GM12873 (cell line): ENCODE measurements at regions not wholly inside any gene's neighbourhood (a gene's known extent, or its start where the extent isn't known, plus 50 kb on each side); places are given as distances from the start of the nearest gene placed in this dataset.

ENCODE experiments used
- TF ChIP-seq, protein P1 (sequence below): IDR thresholded peaks from 2 replicates; pipeline ENCODE4 v1.5.1; 2012; ENCODE audit warnings: low read depth, mild to moderate bottlenecking, moderate library complexity, low read length, control low read depth; ENCODE audit not compliant: insufficient read depth; ENCODE audit errors: missing control alignments

GRCh38 chr3:180548050-180548449, 53.9 kb upstream of the TTC14 start:
- TF ChIP-seq, protein P1, sequence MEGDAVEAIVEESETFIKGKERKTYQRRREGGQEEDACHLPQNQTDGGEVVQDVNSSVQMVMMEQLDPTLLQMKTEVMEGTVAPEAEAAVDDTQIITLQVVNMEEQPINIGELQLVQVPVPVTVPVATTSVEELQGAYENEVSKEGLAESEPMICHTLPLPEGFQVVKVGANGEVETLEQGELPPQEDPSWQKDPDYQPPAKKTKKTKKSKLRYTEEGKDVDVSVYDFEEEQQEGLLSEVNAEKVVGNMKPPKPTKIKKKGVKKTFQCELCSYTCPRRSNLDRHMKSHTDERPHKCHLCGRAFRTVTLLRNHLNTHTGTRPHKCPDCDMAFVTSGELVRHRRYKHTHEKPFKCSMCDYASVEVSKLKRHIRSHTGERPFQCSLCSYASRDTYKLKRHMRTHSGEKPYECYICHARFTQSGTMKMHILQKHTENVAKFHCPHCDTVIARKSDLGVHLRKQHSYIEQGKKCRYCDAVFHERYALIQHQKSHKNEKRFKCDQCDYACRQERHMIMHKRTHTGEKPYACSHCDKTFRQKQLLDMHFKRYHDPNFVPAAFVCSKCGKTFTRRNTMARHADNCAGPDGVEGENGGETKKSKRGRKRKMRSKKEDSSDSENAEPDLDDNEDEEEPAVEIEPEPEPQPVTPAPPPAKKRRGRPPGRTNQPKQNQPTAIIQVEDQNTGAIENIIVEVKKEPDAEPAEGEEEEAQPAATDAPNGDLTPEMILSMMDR: no peak
